ENCODE measurements at regions not wholly inside any gene's neighbourhood (a gene's known extent, or its start where the extent isn't known, plus 50 kb on each side); places are given as distances from the start of the nearest gene placed in this dataset.

GRCh38 chr5:2303431-2304100 lies 420.8 kb upstream of the IRX4 start:
- in situ Hi-C loops (cut with HindIII; ENCODE audit: low pct_ligation_motif_present, low pct_unique_long_range_greater_than_20kb, low sequenced_read_pairs): no loop called here
- DNase-seq: no peak

- no peak for DNase-seq
- in situ Hi-C loops (cut with HindIII; ENCODE audit: low pct_ligation_motif_present, low pct_unique_long_range_greater_than_20kb, low sequenced_read_pairs): no loop called here
Measured at GRCh38 chr5:2302169-2302568, 419.4 kb upstream of the IRX4 start.

GRCh38 chr5:2300861-2301574 lies 418.3 kb upstream of the IRX4 start:
- DNase-seq: no peak
- in situ Hi-C loops (cut with HindIII; ENCODE audit: low pct_ligation_motif_present, low pct_unique_long_range_greater_than_20kb, low sequenced_read_pairs): no loop called here

- in situ Hi-C loops (cut with HindIII; ENCODE audit: low pct_ligation_motif_present, low pct_unique_long_range_greater_than_20kb, low sequenced_read_pairs): no loop called here
- DNase-seq: no peak
Measured at GRCh38 chr5:2300421-2300820, 417.7 kb upstream of the IRX4 start.

- in situ Hi-C loops (cut with HindIII; ENCODE audit: low pct_ligation_motif_present, low pct_unique_long_range_greater_than_20kb, low sequenced_read_pairs): no loop called here
Measured at GRCh38 chr5:2299388-2300220, 416.9 kb upstream of the IRX4 start.

GRCh38 chr5:2298781-2299180 lies 416.1 kb upstream of the IRX4 start:
- DNase-seq: no peak
- in situ Hi-C loops (cut with HindIII; ENCODE audit: low pct_ligation_motif_present, low pct_unique_long_range_greater_than_20kb, low sequenced_read_pairs): no loop called here

More at GRCh38 chr5:2299388-2300220, 416.9 kb upstream of the IRX4 start:
- no peak for DNase-seq

GRCh38 chr5:2297991-2298390 lies 415.3 kb upstream of the IRX4 start:
- DNase-seq: no peak
- in situ Hi-C loops (cut with HindIII; ENCODE audit: low pct_ligation_motif_present, low pct_unique_long_range_greater_than_20kb, low sequenced_read_pairs): no loop called here

- in situ Hi-C loops (cut with HindIII; ENCODE audit: low pct_ligation_motif_present, low pct_unique_long_range_greater_than_20kb, low sequenced_read_pairs): no loop called here
- DNase-seq: no peak
Measured at GRCh38 chr5:2295476-2295875, 412.8 kb upstream of the IRX4 start.

- no peak for DNase-seq
- in situ Hi-C loops (cut with HindIII; ENCODE audit: low pct_ligation_motif_present, low pct_unique_long_range_greater_than_20kb, low sequenced_read_pairs): no loop called here
Measured at GRCh38 chr5:2293906-2294305, 411.2 kb upstream of the IRX4 start.

- no peak for DNase-seq
- in situ Hi-C loops (cut with HindIII; ENCODE audit: low pct_ligation_motif_present, low pct_unique_long_range_greater_than_20kb, low sequenced_read_pairs): no loop called here
Measured at GRCh38 chr5:2291146-2291840, 408.6 kb upstream of the IRX4 start.

GRCh38 chr5:2289380-2289779 lies 406.7 kb upstream of the IRX4 start:
- no peak for DNase-seq
- in situ Hi-C loops (cut with HindIII; ENCODE audit: low pct_ligation_motif_present, low pct_unique_long_range_greater_than_20kb, low sequenced_read_pairs): no loop called here

- in situ Hi-C loops (cut with HindIII; ENCODE audit: low pct_ligation_motif_present, low pct_unique_long_range_greater_than_20kb, low sequenced_read_pairs): no loop called here
- no peak for DNase-seq
Measured at GRCh38 chr5:2288968-2289367, 406.2 kb upstream of the IRX4 start.

GRCh38 chr5:2288466-2288865 lies 405.7 kb upstream of the IRX4 start:
- DNase-seq: no peak
- in situ Hi-C loops (cut with HindIII; ENCODE audit: low pct_ligation_motif_present, low pct_unique_long_range_greater_than_20kb, low sequenced_read_pairs): no loop called here

- in situ Hi-C loops (cut with HindIII; ENCODE audit: low pct_ligation_motif_present, low pct_unique_long_range_greater_than_20kb, low sequenced_read_pairs): no loop called here
- DNase-seq: no peak
Measured at GRCh38 chr5:2286250-2286649, 403.5 kb upstream of the IRX4 start.

GRCh38 chr5:2284678-2285077 lies 402.0 kb upstream of the IRX4 start:
- in situ Hi-C loops (cut with HindIII; ENCODE audit: low pct_ligation_motif_present, low pct_unique_long_range_greater_than_20kb, low sequenced_read_pairs): no loop called here

GRCh38 chr5:2283481-2284045 lies 400.8 kb upstream of the IRX4 start:
- in situ Hi-C loops (cut with HindIII; ENCODE audit: low pct_ligation_motif_present, low pct_unique_long_range_greater_than_20kb, low sequenced_read_pairs): no loop called here
- no peak for DNase-seq

More at GRCh38 chr5:2284678-2285077, 402.0 kb upstream of the IRX4 start:
- DNase-seq: no peak

GRCh38 chr5:2282893-2283292 lies 400.2 kb upstream of the IRX4 start:
- in situ Hi-C loops (cut with HindIII; ENCODE audit: low pct_ligation_motif_present, low pct_unique_long_range_greater_than_20kb, low sequenced_read_pairs): no loop called here
- DNase-seq: no peak

GRCh38 chr5:2282034-2282690 lies 399.4 kb upstream of the IRX4 start:
- in situ Hi-C loops (cut with HindIII; ENCODE audit: low pct_ligation_motif_present, low pct_unique_long_range_greater_than_20kb, low sequenced_read_pairs): no loop called here
- no peak for DNase-seq
